ENCODE measurements at regions not wholly inside any gene's neighbourhood (a gene's known extent, or its start where the extent isn't known, plus 50 kb on each side); places are given as distances from the start of the nearest gene placed in this dataset.
"Not testable (repeated sequence)": the region's sequence is repeated elsewhere in the genome, so short reads cannot be mapped to it uniquely, and the experiment has no call there.

DNA sequence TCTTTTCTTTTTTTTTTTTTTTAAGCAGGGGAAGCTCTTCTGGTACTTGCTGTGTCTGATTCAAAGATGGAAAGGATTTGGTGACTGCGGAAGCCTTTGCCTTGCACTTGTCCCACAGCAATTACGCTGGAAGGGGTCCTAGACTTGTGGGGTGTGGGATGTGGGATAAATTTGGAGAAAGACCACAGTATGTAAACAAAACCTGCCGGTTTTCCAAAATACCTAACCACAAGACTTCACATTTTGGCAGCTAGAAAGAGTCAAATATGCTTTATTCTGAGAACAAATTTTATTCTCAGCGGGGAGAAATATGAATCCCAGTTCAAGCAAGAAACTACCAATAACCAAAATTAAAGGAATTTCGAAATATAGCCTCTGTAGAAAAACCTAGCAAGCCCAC lies 176.5 kb downstream of the SPRY2 start:
- TF ChIP-seq, protein P1, sequence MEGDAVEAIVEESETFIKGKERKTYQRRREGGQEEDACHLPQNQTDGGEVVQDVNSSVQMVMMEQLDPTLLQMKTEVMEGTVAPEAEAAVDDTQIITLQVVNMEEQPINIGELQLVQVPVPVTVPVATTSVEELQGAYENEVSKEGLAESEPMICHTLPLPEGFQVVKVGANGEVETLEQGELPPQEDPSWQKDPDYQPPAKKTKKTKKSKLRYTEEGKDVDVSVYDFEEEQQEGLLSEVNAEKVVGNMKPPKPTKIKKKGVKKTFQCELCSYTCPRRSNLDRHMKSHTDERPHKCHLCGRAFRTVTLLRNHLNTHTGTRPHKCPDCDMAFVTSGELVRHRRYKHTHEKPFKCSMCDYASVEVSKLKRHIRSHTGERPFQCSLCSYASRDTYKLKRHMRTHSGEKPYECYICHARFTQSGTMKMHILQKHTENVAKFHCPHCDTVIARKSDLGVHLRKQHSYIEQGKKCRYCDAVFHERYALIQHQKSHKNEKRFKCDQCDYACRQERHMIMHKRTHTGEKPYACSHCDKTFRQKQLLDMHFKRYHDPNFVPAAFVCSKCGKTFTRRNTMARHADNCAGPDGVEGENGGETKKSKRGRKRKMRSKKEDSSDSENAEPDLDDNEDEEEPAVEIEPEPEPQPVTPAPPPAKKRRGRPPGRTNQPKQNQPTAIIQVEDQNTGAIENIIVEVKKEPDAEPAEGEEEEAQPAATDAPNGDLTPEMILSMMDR (IDR thresholded peaks at IDR 0.05; ENCODE audit: unreplicated experiment): no peak
- Mint-ChIP-seq H3K4me3 (no peak overlapping the region), H3K9me3 (no peaks in the 10 kb centered on the region), H3K27ac (no peak overlapping the region), H3K4me1 (peaks cover 16% of the 10 kb centered on the region), H3K27me3 (ENCODE audit: low read depth) (no peaks in the 10 kb centered on the region), H3K36me3 (no peaks in the 10 kb centered on the region)
- DNase-seq (ENCODE audit: low spot score in 2 of 2, unreplicated experiment in 2 of 2): no peak

DNA sequence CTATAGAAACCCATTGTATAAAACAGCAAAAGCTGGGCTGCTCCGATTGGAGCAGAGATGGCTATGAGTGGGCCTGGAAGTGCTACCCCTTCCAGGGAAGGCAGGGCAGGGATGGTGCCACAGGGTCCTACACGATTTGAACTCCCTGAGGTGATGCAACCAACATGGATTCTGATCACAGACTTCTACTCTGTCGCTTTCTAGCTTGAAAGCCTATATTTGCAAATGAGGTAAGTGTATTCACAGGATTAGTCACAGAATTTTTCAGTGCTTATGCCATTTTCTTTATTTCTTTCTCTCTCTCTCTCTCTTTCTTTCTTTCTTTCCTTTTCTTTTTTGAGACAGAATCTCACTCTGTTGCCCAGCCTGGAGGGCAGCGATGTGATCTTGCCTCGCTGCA lies 179.0 kb downstream of the SPRY2 start:
- Mint-ChIP-seq H3K4me1 (peaks cover 13% of the 10 kb centered on the region), H3K27me3 (ENCODE audit: low read depth) (no peaks in the 10 kb centered on the region), H3K9me3 (no peaks in the 10 kb centered on the region), H3K27ac (no peak overlapping the region), H3K36me3 (no peaks in the 10 kb centered on the region), H3K4me3 (no peak overlapping the region)
- TF ChIP-seq, protein P1 (IDR thresholded peaks at IDR 0.05; ENCODE audit: unreplicated experiment): no peak
- DNase-seq (ENCODE audit: low spot score in 2 of 2, unreplicated experiment in 2 of 2): no peak

DNA sequence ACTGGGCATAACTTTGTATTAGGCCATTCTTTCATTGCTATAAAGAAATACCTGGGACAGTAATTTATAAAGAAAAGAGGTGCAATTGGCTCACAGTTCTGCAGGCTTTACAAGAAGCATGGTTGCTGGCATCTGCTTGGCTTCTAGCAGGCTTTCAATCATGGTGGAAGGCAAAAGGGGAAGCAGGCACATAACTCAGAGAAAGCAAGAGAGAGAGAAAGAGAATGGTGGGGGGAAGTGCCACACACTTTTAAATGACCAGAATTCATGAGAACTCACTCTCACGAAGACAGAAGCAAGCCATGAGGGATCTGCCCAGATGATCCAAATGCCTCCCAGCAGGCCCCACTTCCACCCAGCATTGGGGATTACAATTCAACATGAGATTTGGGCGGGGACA lies 179.7 kb downstream of the SPRY2 start:
- H3K9me3 Mint-ChIP-seq: peaks cover 3% of the 10 kb centered on the region
- no peaks in the 10 kb centered on the region for H3K27me3 Mint-ChIP-seq (ENCODE audit: low read depth)
- no peaks in the 10 kb centered on the region for H3K36me3 Mint-ChIP-seq
- H3K27ac Mint-ChIP-seq: no peak overlapping the region
- H3K4me1 Mint-ChIP-seq: peaks cover 6% of the 10 kb centered on the region
- DNase-seq (ENCODE audit: low spot score in 2 of 2, unreplicated experiment in 2 of 2): no peak
- TF ChIP-seq, protein P1 (IDR thresholded peaks at IDR 0.05; ENCODE audit: unreplicated experiment): no peak
- H3K4me3 Mint-ChIP-seq: no peak overlapping the region

DNA sequence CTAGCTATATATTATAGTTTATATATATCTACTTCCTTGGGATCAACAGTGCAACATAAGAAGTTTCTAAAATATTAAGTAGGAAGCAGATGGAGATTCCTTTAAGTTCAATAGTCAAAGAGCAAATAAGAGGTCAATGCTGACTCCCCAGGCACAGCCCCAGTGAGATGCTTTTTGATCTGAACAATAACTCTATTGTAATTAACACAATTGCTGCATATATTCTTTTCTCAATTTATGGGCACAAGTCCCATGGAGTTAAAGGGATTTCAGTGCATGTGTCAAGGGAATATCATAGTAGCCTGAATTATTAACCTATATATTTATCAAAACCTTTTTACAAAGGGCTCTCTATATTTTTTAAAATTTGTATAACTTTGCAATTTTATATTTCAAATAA lies 180.8 kb downstream of the SPRY2 start:
- Mint-ChIP-seq H3K36me3 (no peaks in the 10 kb centered on the region), H3K9me3 (peaks cover 3% of the 10 kb centered on the region), H3K4me1 (peaks cover 2% of the 10 kb centered on the region), H3K27me3 (ENCODE audit: low read depth) (no peaks in the 10 kb centered on the region), H3K27ac (no peak overlapping the region), H3K4me3 (no peak overlapping the region)
- DNase-seq (ENCODE audit: low spot score in 2 of 2, unreplicated experiment in 2 of 2): no peak
- TF ChIP-seq, protein P1 (IDR thresholded peaks at IDR 0.05; ENCODE audit: unreplicated experiment): no peak

GRCh38 chr13:80157261-80157932 lies 183.5 kb downstream of the SPRY2 start:
- TF ChIP-seq, protein P1 (IDR thresholded peaks at IDR 0.05; ENCODE audit: unreplicated experiment): no peak
- no peak for DNase-seq (ENCODE audit: low spot score in 2 of 2, unreplicated experiment in 2 of 2)
- Mint-ChIP-seq H3K4me3 (no peak overlapping the region), H3K27me3 (ENCODE audit: low read depth) (no peaks in the 10 kb centered on the region), H3K4me1 (no peaks in the 10 kb centered on the region), H3K27ac (no peak overlapping the region), H3K36me3 (no peaks in the 10 kb centered on the region), H3K9me3 (peaks cover 3% of the 10 kb centered on the region)

DNA sequence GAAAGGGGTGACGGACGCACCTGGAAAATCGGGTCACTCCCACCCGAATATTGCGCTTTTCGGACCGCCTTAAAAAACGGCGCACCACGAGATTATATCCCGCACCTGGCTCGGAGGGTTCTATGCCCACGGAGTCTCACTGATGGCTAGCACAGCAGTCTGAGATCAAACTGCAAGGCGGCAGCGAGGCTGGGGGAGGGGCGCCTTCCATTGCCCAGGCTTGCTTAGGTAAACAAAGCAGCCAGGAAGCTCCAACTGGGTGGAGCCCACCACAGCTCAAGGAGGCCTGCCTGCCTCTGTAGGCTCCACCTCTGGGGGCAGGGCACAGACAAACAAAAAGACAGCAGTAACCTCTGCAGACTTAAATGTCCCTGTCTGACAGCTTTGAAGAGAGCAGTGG lies 188.8 kb downstream of the SPRY2 start:
- not testable (repeated sequence) for H3K4me3 Mint-ChIP-seq; H3K27me3 Mint-ChIP-seq (ENCODE audit: low read depth); H3K36me3 Mint-ChIP-seq; DNase-seq (ENCODE audit: low spot score in 2 of 2, unreplicated experiment in 2 of 2); H3K4me1 Mint-ChIP-seq; H3K27ac Mint-ChIP-seq; H3K9me3 Mint-ChIP-seq
